SK-N-SH treated with all-trans-retinoic acid at 6 μM for 48 hours (cell line): ENCODE measurements at regions not wholly inside any gene's neighbourhood (a gene's known extent, or its start where the extent isn't known, plus 50 kb on each side); places are given as distances from the start of the nearest gene placed in this dataset.

Experiments
- GLIS3 ChIP-seq: fragments of 250-450 bp; sonication (Bioruptor Pico); IDR thresholded peaks from 2 replicates; pipeline ENCODE4 v1.5.0; 2020; ENCODE audit warnings: mild to moderate bottlenecking, moderate library complexity
- OSR1 ChIP-seq: fragments of 250-450 bp; sonication (Bioruptor Pico); IDR thresholded peaks from 2 replicates; pipeline ENCODE4 v1.8.0; 2022; ENCODE audit warnings: moderate library complexity, mild to moderate bottlenecking, inconsistent platforms
- PATZ1 ChIP-seq: fragments of 250-450 bp; sonication (Bioruptor Pico); IDR thresholded peaks from 2 replicates; pipeline ENCODE4 v1.8.0; 2020; ENCODE audit warnings: mild to moderate bottlenecking, moderate library complexity, borderline replicate concordance
- SNAI2 ChIP-seq: fragments of 250-450 bp; sonication (Bioruptor Pico); IDR thresholded peaks from 2 replicates; pipeline ENCODE4 v1.5.0; 2020; ENCODE audit warnings: mild to moderate bottlenecking, moderate library complexity
- TCF4 ChIP-seq: fragments of 250-450 bp; sonication (Bioruptor Pico); IDR thresholded peaks from 2 replicates; pipeline ENCODE4 v1.8.0; 2021; ENCODE audit warnings: mild to moderate bottlenecking, moderate library complexity, borderline replicate concordance
- TOX ChIP-seq: fragments of 250-450 bp; sonication (Bioruptor Pico); IDR thresholded peaks from 2 replicates; pipeline ENCODE4 v1.8.0; 2021; ENCODE audit warnings: mild to moderate bottlenecking, moderate library complexity, borderline replicate concordance
- ZNF8 ChIP-seq: fragments of 450-650 bp; formaldehyde crosslinking; IDR thresholded peaks from 2 replicates; pipeline ENCODE4 v1.5.0; 2020; ENCODE audit warnings: mild to moderate bottlenecking, moderate library complexity

- TF ChIP-seq PATZ1 (CRISPR knock-in tag) (no peak), GLIS3 (CRISPR knock-in tag) (no peak), ZNF8 (no peak), TOX (CRISPR knock-in tag) (no peak), TCF4 (CRISPR knock-in tag) (no peak), OSR1 (CRISPR knock-in tag) (no peak), SNAI2 (CRISPR knock-in tag) (no peak)
Measured at GRCh38 chr9:115946530-115946929, 207.1 kb upstream of the PAPPA start.
